Ecto neural progenitor cell (in vitro differentiated cells): ENCODE measurements at regions not wholly inside any gene's neighbourhood (a gene's known extent, or its start where the extent isn't known, plus 50 kb on each side); places are given as distances from the start of the nearest gene placed in this dataset.

ENCODE experiments used
- DNase-seq: peaks from one replicate; pipeline ENCODE4 v3.0.0-alpha.2; 2018; ENCODE audit warnings: low spot score

DNA sequence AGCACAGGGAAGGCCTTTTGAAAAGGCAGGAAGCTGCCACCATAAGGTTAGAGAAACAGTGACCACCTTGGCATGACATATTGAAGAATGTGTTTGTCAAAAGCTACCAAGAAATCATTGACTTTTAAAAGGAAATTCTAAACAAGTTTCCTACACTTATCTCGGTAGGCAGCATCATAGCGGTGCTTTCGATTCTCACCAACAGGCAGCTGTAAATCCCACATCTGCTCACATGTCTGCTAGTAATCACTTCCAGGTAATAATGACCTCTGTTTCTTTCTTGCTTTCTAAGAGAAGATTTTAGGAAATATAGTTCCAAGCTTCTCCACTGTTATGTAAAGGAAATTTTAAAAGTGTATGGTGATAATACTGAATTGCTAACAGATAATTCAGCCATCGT lies 821.1 kb upstream of the FOXG1 start:
- no peak for DNase-seq

- DNase-seq, result no peak
These were observed 807.8 kb upstream of the FOXG1 start for GRCh38 chr14:27958757-27959156.

GRCh38 chr14:27995691-27996090 lies 770.9 kb upstream of the FOXG1 start:
- DNase-seq, result no peak

DNA sequence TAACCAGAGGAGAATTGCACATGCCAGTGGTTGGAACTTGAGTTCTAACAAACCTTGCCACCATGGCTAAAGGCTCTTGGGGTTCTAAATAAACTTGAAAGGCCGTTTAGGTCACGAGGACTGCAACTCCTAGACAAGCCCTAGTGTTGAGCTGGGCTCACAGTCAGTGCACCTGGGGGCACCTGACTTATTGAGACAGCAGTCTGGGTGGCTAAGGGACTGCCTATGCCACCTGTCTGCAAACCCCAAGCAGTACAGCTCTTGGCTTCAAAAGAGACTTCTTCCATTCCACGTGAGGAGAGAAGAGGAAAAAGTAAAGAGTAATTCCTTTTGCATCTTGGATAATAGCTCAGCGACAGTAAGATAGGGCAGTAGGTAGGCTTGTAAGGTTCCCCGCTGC lies 765.6 kb upstream of the FOXG1 start:
- no peak for DNase-seq

- peak; percentile 52 for DNase-seq
These were observed 753.8 kb upstream of the FOXG1 start for GRCh38 chr14:28012629-28013415.

GRCh38 chr14:28020112-28020511 lies 746.5 kb upstream of the FOXG1 start:
- DNase-seq, result no peak

- DNase-seq, result no peak
These were observed 742.7 kb upstream of the FOXG1 start for GRCh38 chr14:28023853-28024252.

- no peak for DNase-seq
These were observed 714.3 kb upstream of the FOXG1 start for GRCh38 chr14:28052251-28052650.

DNA sequence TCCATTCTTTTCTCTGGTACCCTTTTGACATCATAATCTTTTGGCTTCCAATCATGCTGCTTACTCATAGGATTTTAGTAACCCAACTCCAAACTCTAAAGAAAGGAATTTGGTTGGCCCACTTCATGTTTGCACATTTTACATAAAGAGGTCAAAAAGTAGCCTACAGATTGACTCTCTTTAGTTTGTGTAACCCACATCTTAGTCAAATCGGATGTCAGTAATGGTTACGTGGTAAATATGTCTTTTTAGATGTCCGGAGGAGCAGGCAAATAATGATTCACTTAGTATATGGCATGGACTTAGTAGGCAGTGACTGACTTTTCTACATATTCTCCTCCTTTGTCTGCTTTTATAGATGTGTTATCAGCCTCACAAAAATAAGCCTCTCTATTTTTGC lies 711.6 kb upstream of the FOXG1 start:
- no peak for DNase-seq

GRCh38 chr14:28057359-28058296 lies 709.0 kb upstream of the FOXG1 start:
- no peak for DNase-seq

- no peak for DNase-seq
These were observed 707.3 kb upstream of the FOXG1 start for GRCh38 chr14:28059254-28059653.

DNA sequence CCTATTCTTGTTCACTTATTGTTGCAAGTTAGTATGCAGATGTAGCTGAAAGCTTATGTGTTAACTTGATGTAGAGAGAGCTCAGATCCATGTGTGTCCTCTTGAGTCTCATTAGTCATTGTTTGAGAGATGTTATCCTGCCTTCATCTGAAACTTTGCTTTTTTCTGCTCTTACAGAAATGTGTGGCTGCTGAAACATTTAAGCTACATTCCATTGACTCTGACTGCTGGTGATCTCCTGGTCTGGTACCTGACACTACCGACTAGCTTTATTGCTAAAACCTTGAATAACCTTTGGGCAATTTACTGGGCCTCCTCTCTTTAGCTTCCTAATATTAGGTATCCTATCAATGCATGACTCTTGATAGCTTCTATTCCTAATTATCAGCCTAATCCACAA lies 705.6 kb upstream of the FOXG1 start:
- no peak for DNase-seq

- DNase-seq, result no peak
These were observed 689.6 kb upstream of the FOXG1 start for GRCh38 chr14:28077021-28077420.

DNA sequence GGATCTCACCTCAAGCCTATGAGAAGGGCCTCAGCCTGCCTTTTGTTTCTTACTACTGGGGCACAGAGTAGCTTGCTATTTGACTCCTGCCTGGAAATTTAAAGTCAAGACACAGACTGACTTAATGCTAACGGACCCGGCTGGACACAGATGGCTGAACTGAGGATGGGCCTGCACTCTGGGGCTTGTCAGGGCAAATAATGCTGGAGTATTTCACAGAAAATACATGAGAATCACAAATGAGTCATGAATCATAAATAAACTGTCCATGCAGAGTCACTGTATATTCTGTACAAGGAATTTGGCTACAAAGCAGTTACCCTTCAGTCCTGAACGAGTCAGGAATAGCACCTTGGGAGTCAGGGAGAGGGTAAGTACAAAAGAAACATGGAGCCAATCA lies 683.2 kb upstream of the FOXG1 start:
- no peak for DNase-seq

- no peak for DNase-seq
These were observed 678.5 kb upstream of the FOXG1 start for GRCh38 chr14:28088125-28088524.

DNA sequence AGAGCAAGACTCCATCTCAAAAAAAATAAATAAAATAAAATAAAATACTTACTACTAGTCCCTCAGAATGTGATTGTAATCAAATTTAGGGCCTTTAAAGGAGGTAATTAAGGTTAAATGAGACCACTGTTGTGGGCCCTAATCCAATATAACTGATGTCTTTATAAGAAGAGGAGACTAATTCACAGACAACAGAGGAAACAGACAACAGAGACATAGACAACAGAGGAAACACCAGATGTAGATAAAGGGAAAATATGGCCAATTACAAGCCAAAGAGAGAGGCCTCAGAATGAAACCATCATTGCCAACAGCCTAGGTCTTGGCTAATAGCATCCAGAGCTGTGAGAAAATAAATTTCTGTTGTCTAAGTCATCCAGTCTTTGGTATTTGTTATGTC lies 669.0 kb upstream of the FOXG1 start:
- no peak for DNase-seq

GRCh38 chr14:28098856-28099255 lies 667.7 kb upstream of the FOXG1 start:
- DNase-seq, result no peak

DNA sequence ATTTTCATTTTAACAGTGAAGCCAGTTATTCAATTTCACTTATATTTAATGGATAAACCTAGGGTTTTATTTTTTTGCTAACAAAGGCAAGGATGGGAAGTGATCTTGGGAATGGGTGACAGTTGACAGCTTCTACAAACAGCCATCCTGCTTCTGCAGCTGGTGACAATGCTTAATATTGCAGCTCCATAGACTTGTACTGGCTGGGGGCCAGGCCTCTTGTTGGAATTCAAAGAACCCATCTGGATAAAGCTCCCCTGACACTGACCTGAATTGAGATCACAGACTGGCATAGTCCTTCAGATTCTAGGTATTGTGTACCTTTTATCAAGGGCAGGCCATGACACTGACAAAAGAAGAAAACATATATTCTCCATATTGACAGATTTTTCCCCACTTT lies 664.6 kb upstream of the FOXG1 start:
- no peak for DNase-seq

- no peak for DNase-seq
These were observed 663.8 kb upstream of the FOXG1 start for GRCh38 chr14:28102814-28103213.

GRCh38 chr14:28113311-28113710 lies 653.3 kb upstream of the FOXG1 start:
- DNase-seq, result no peak

- DNase-seq, result no peak
These were observed 649.9 kb upstream of the FOXG1 start for GRCh38 chr14:28116716-28117115.

- DNase-seq, result no peak
These were observed 646.7 kb upstream of the FOXG1 start for GRCh38 chr14:28119849-28120248.

DNA sequence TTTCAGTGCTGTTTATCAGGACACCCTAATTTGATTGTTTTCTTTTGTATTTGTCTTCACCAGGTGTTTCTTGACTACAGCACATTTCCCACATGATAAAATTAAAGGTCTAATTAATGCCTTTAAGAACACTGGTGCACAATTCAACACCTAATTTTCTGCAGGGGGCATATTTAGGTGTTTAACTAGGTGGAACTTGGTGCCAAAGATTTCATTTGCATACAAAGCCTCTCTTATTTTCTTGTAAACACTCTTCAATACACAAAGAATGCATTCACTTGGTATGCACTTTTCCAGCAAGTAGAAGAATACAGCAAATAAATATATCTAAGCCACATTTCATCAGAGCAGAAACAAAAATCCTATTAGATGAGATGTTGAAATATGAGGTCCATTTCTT lies 646.2 kb upstream of the FOXG1 start:
- no peak for DNase-seq
